Fibroblast of lung (primary cell): ENCODE measurements at regions not wholly inside any gene's neighbourhood (a gene's known extent, or its start where the extent isn't known, plus 50 kb on each side); places are given as distances from the start of the nearest gene placed in this dataset.

Experiments used
- DNase-seq, 2 donors: peaks; one replicate each; pipeline versions ENCODE4 v3.0.0 to v3.0.0-alpha.2; 2010; ENCODE audit warnings: low read depth in 2 of 2
- H2AFZ ChIP-seq: 2 replicates; pipeline ENCODE4 v1.5.1; 2012; ENCODE audit warnings: low read length, control low read depth, inconsistent platforms
- H3K27ac ChIP-seq: 2 replicates; pipeline ENCODE4 v1.5.1; 2011; ENCODE audit warnings: low read length, control low read depth; ENCODE audit not compliant: insufficient read depth
- H3K27me3 ChIP-seq: 2 replicates; pipeline ENCODE4 v1.5.1; 2011; ENCODE audit warnings: mild to moderate bottlenecking, low read length; ENCODE audit not compliant: control insufficient read depth, insufficient read depth
- H3K36me3 ChIP-seq: 2 replicates; pipeline ENCODE4 v1.5.1; 2011; ENCODE audit warnings: low read length; ENCODE audit not compliant: control insufficient read depth, insufficient read depth
- H3K4me1 ChIP-seq: 2 replicates; pipeline ENCODE4 v1.5.1; 2011; ENCODE audit warnings: low read length; ENCODE audit not compliant: control insufficient read depth, insufficient read depth; ENCODE audit errors: extremely low read depth
- H3K4me2 ChIP-seq: 2 replicates; pipeline ENCODE4 v1.5.1; 2011; ENCODE audit warnings: low read length, control low read depth; ENCODE audit not compliant: insufficient read depth; ENCODE audit errors: extremely low read depth
- H3K4me3 ChIP-seq, 4 experiments: fragments of 200-600 bp in 1 of 4; sonication (generic) in 1 of 4; replicated peaks in 1 of 4; 2 replicates each; pipeline ENCODE4 v1.5.1; 2011 to 2016; ENCODE audit warnings: low read length in 4 of 4, low read depth in 3 of 4, mild to moderate bottlenecking in 3 of 4, control low read depth in 2 of 4, inconsistent platforms in 1 of 4, mixed read lengths in 1 of 4; ENCODE audit not compliant: insufficient read depth in 1 of 4; ENCODE audit errors: control extremely low read depth in 1 of 4
- H3K79me2 ChIP-seq: 2 replicates; pipeline ENCODE4 v1.5.1; 2012; ENCODE audit warnings: mild to moderate bottlenecking, low read length, inconsistent platforms; ENCODE audit not compliant: control insufficient read depth, insufficient read depth
- H3K9ac ChIP-seq: 2 replicates; pipeline ENCODE4 v1.5.1; 2011; ENCODE audit warnings: mild to moderate bottlenecking, low read length, control low read depth; ENCODE audit not compliant: insufficient read depth
- H3K9me3 ChIP-seq: 2 replicates; pipeline ENCODE4 v1.5.1; 2012; ENCODE audit warnings: low read depth, low read length; ENCODE audit not compliant: control insufficient read depth, insufficient read depth
- H4K20me1 ChIP-seq: 2 replicates; pipeline ENCODE4 v1.5.1; 2011; ENCODE audit warnings: low read length; ENCODE audit not compliant: control insufficient read depth, insufficient read depth; ENCODE audit errors: extremely low read depth
- EZH2 ChIP-seq: IDR thresholded peaks from 2 replicates; pipeline ENCODE4 v1.5.1; 2012; ENCODE audit warnings: low read length, control low read depth, mild to moderate bottlenecking; ENCODE audit errors: missing control alignments
- TF ChIP-seq, protein P1 (sequence below), 2 donors: IDR thresholded peaks in 1 of 2; conservative IDR thresholded peaks in 1 of 2; 1 replicate in 1 of 2; 2 replicates in 1 of 2; pipeline ENCODE4 v1.5.1; 2011 to 2012; ENCODE audit warnings: low read length in 2 of 2, control low read depth in 1 of 2, inconsistent platforms in 1 of 2, low read depth in 1 of 2, mild to moderate bottlenecking in 1 of 2

GRCh38 chr6:66913657-66914056 is 1206.6 kb upstream of the EYS start:
- Histone ChIP-seq H3K4me1 (no peaks in the 10 kb centered on the region), H3K79me2 (no peaks in the 10 kb centered on the region), H3K4me2 (no peak overlapping the region), H3K27ac (no peak overlapping the region), H3K36me3 (no peaks in the 10 kb centered on the region), H4K20me1 (no peaks in the 10 kb centered on the region), H3K9me3 (no peaks in the 10 kb centered on the region), H2AFZ (no peak overlapping the region), H3K9ac (no peak overlapping the region), H3K4me3 (no peak overlapping the region), H3K27me3 (no peaks in the 10 kb centered on the region)
- DNase-seq, result no peak
- no peak for TF ChIP-seq EZH2
- TF ChIP-seq, protein P1, sequence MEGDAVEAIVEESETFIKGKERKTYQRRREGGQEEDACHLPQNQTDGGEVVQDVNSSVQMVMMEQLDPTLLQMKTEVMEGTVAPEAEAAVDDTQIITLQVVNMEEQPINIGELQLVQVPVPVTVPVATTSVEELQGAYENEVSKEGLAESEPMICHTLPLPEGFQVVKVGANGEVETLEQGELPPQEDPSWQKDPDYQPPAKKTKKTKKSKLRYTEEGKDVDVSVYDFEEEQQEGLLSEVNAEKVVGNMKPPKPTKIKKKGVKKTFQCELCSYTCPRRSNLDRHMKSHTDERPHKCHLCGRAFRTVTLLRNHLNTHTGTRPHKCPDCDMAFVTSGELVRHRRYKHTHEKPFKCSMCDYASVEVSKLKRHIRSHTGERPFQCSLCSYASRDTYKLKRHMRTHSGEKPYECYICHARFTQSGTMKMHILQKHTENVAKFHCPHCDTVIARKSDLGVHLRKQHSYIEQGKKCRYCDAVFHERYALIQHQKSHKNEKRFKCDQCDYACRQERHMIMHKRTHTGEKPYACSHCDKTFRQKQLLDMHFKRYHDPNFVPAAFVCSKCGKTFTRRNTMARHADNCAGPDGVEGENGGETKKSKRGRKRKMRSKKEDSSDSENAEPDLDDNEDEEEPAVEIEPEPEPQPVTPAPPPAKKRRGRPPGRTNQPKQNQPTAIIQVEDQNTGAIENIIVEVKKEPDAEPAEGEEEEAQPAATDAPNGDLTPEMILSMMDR (conservative IDR thresholded peaks at IDR 0.05 in 1 of 2, IDR thresholded peaks at IDR 0.05 in 1 of 2; ENCODE audit: low read depth in 1 of 2, low read length in 2 of 2), result no peak

DNA sequence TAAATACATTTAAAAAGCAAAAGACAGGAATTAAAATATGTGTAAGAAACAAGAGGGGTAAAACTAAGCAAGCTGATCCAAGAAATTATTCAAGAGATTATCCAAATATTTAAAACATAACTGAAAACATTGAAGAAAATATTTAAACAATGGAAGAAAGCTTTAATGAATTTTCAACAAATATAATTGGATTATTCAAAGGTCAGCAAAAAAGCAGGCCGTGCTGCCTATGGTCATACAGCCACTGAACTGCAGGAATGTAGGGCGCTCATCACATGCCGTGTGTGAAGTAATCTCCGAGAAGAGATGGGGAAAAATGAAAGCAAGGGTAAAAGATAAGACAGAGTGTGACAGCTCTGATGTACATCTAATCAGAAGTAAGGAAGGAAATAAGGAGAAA is 1195.4 kb upstream of the EYS start:
- H3K4me2 ChIP-seq, result no peak overlapping the region
- no peaks in the 10 kb centered on the region for H4K20me1 ChIP-seq
- H3K4me3 ChIP-seq, result no peak overlapping the region
- no peak for DNase-seq
- no peak overlapping the region for H2AFZ ChIP-seq
- H3K36me3 ChIP-seq, result no peaks in the 10 kb centered on the region
- TF ChIP-seq EZH2, result no peak
- TF ChIP-seq, protein P1 (conservative IDR thresholded peaks at IDR 0.05 in 1 of 2, IDR thresholded peaks at IDR 0.05 in 1 of 2; ENCODE audit: low read depth in 1 of 2, low read length in 2 of 2), result no peak
- no peak overlapping the region for H3K27ac ChIP-seq
- H3K9ac ChIP-seq, result no peak overlapping the region
- no peaks in the 10 kb centered on the region for H3K9me3 ChIP-seq
- H3K4me1 ChIP-seq, result no peaks in the 10 kb centered on the region
- H3K27me3 ChIP-seq, result no peaks in the 10 kb centered on the region
- no peaks in the 10 kb centered on the region for H3K79me2 ChIP-seq

DNA sequence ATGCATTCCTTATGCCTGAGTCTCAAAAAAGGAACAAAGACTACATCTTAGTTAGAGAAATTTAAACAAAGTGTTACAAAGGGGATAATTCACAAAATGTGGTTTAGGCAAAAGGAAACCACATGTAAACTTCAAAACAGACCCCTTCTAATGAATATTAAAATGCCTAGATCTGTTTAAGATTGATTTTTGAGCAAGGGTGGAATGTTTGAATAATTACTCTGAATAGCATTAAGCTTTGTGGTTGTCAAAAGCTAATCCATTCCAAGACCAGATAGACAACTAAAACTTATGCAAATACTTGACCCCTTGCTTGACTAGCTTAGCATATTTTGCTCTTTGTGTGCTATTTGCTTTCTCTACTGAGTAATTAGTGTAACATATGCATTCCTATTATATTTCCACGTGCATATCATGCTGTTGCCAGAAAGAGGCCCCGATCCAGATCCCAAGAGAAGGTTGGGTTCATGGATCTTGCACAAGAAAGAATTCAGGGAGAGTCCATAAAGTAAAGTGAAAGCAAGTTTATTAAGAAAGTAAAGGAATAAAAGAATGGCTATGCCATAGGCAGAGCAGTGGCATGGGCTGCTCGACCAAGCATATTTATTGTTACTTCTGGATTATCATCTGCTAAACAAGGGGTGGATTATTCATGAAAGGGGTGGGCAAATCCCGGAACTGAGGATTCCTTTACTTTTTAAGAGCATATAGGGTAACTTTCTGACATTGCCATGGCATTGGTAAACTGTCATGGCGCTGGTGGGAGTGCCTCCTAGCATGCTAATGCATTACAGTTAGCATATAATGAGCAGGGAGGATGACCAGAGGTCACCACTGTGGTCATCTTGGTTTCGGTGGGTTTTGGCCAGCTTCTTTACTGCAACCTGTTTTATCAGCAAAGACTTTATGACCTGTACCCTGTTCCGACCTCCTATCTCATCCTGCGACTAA is 1193.4 kb upstream of the EYS start:
- TF ChIP-seq, protein P1 (conservative IDR thresholded peaks at IDR 0.05 in 1 of 2, IDR thresholded peaks at IDR 0.05 in 1 of 2; ENCODE audit: low read depth in 1 of 2, low read length in 2 of 2), result no peak
- no peak for TF ChIP-seq EZH2
- Histone ChIP-seq H3K36me3 (no peaks in the 10 kb centered on the region), H3K9me3 (no peaks in the 10 kb centered on the region), H3K27ac (no peak overlapping the region), H3K4me1 (no peaks in the 10 kb centered on the region), H4K20me1 (no peaks in the 10 kb centered on the region), H2AFZ (no peak overlapping the region), H3K4me3 (no peak overlapping the region), H3K79me2 (no peaks in the 10 kb centered on the region), H3K4me2 (no peak overlapping the region), H3K9ac (no peak overlapping the region), H3K27me3 (no peaks in the 10 kb centered on the region)
- peak; percentile 51 to 56 for DNase-seq
